Gastroesophageal sphincter (tissue), 3 donors: ENCODE measurements at regions not wholly inside any gene's neighbourhood (a gene's known extent, or its start where the extent isn't known, plus 50 kb on each side); places are given as distances from the start of the nearest gene placed in this dataset.

Source experiments
- CTCF ChIP-seq, 4 experiments: fragments of 200-600 bp in 2 of 4; fragments of 450-650 bp in 2 of 4; sonication (generic) in 1 of 4; IDR thresholded peaks; one replicate each; pipeline ENCODE4 v1.5.1; 2017 to 2019; ENCODE audit warnings: antibody characterized with exemption in 4 of 4, mild to moderate bottlenecking in 2 of 4, moderate library complexity in 2 of 4
- EP300 ChIP-seq: sonication (generic); formaldehyde crosslinking; IDR thresholded peaks from one replicate; pipeline ENCODE4 v1.6.1; 2017; ENCODE audit warnings: antibody characterized with exemption, mild to moderate bottlenecking
- POLR2A ChIP-seq, 2 donors: fragments of 450-650 bp; IDR thresholded peaks; one replicate each; pipeline ENCODE4 v1.6.1; 2017; ENCODE audit warnings: antibody characterized with exemption in 2 of 2, mild to moderate bottlenecking in 2 of 2, moderate library complexity in 1 of 2
- POLR2AphosphoS5 ChIP-seq: sonication (generic); formaldehyde crosslinking; IDR thresholded peaks from one replicate; pipeline ENCODE4 v1.6.1; 2017; ENCODE audit warnings: antibody characterized with exemption

GRCh38 chr9:73260506-73260905 is 108.8 kb downstream of the ANXA1 start:
- TF ChIP-seq CTCF (IDR thresholded peaks at IDR 0.05), result no peak
- TF ChIP-seq POLR2AphosphoS5, result no peak
- no peak for TF ChIP-seq EP300
- no peak for TF ChIP-seq POLR2A (IDR thresholded peaks at IDR 0.05)
